GM12878 (cell line): ENCODE measurements at regions not wholly inside any gene's neighbourhood (a gene's known extent, or its start where the extent isn't known, plus 50 kb on each side); places are given as distances from the start of the nearest gene placed in this dataset.

Source experiments
- ATAC-seq: fragments of 200-7000 bp; cut with Tn5 transposase; 3 replicates; pipeline ENCODE4 v1.9.1; 2020; ENCODE audit warnings: mild to moderate bottlenecking, moderate library complexity
- BruUV-seq: library from RNA; stranded (reverse); fragments of 400-500 nt; replicated peaks from 2 replicates; lab custom pipeline; 2021; lab: Mats Ljungman, UMichigan
- CTCF ChIA-PET: fragments of 300-600 bp; sonication (Branson Sonifier 250); formaldehyde crosslinking; extraction: SDS; loops from one replicate; lab custom pipeline; 2021; ENCODE audit warnings: inconsistent platforms; lab: Yijun Ruan, JAX
- POLR2A ChIA-PET: fragments of 350-600 bp; formaldehyde crosslinking; extraction: SDS; loops from one replicate; lab custom pipeline; 2021; ENCODE audit warnings: inconsistent platforms; lab: Charles Lee
- RAD21 ChIA-PET: fragments of 300-600 bp; sonication (Branson Sonifier 250); formaldehyde crosslinking; loops from one replicate; lab custom pipeline; 2023; ENCODE audit warnings: antibody characterized with exemption; ENCODE audit not compliant: unreplicated experiment; lab: Charles Lee
- SMC1A ChIA-PET: fragments of 300-600 bp; sonication (Branson Sonifier 250); formaldehyde crosslinking; loops from one replicate; lab custom pipeline; 2023; ENCODE audit not compliant: unreplicated experiment, uncharacterized antibody; lab: Charles Lee
- DNase-seq: peaks from one replicate; pipeline ENCODE4 v3.0.0-alpha.2; 2011; ENCODE audit warnings: low read depth, low spot score
- FAIRE-seq: peaks from 3 replicates; lab custom pipeline; 2011; peaks lifted over from hg19 to GRCh38; lab: Jason Lieb, UNC
- H2AFZ ChIP-seq: 2 replicates; pipeline ENCODE4 v1.6.0; 2011; ENCODE audit warnings: low read depth, low read length, control low read depth; ENCODE audit not compliant: control insufficient read depth
- H3K27ac ChIP-seq: 2 replicates; pipeline ENCODE4 v1.5.1; 2011; ENCODE audit warnings: control low read depth; ENCODE audit not compliant: control insufficient read depth, insufficient read depth
- H3K27me3 ChIP-seq, 2 experiments: replicated peaks in 1 of 2; 2 replicates each; pipeline versions ENCODE4 v1.6.0 to v1.6.1; 2011; ENCODE audit warnings: low read length in 1 of 2; ENCODE audit not compliant: control insufficient read depth in 2 of 2, insufficient read depth in 2 of 2
- H3K36me3 ChIP-seq, 2 experiments: 2 replicates each; pipeline ENCODE4 v1.5.1; 2011; ENCODE audit warnings: low read length in 1 of 2; ENCODE audit not compliant: control insufficient read depth in 2 of 2, insufficient read depth in 2 of 2
- H3K4me1 ChIP-seq: 2 replicates; pipeline ENCODE4 v1.6.1; 2011; ENCODE audit warnings: mild to moderate bottlenecking, low read length, moderate library complexity, mixed read lengths; ENCODE audit not compliant: control insufficient read depth, insufficient read depth
- H3K4me2 ChIP-seq: 2 replicates; pipeline ENCODE4 v1.6.0; 2011; ENCODE audit warnings: control low read depth; ENCODE audit not compliant: control insufficient read depth, insufficient read depth
- H3K4me3 ChIP-seq: fragments of 200-600 bp; sonication (generic); 2 replicates; pipeline ENCODE4 v1.5.1; 2016
- H3K79me2 ChIP-seq: 2 replicates; pipeline ENCODE4 v1.6.0; 2011; ENCODE audit warnings: low read length; ENCODE audit not compliant: control insufficient read depth, insufficient read depth
- H3K9ac ChIP-seq: 2 replicates; pipeline ENCODE4 v1.8.0; 2011; ENCODE audit warnings: low read length, control low read depth, mixed read lengths; ENCODE audit not compliant: control insufficient read depth, insufficient read depth
- H3K9me3 ChIP-seq: replicated peaks from 3 replicates; pipeline ENCODE4 v1.5.1; 2011; ENCODE audit warnings: mild to moderate bottlenecking, low read length; ENCODE audit not compliant: control insufficient read depth, insufficient read depth
- H4K20me1 ChIP-seq: 2 replicates; pipeline ENCODE4 v1.6.0; 2011; ENCODE audit not compliant: control insufficient read depth, insufficient read depth
- ATF7 ChIP-seq: fragments of 450-650 bp; IDR thresholded peaks from 2 replicates; pipeline ENCODE4 v1.6.1; 2016; ENCODE audit warnings: low read depth, mild to moderate bottlenecking
- BRCA1 ChIP-seq: IDR thresholded peaks from 2 replicates; pipeline ENCODE4 v1.6.1; 2011; ENCODE audit warnings: low read depth, low read length, improper control_type of control experiment
- FOXK2 ChIP-seq: fragments of 450-650 bp; IDR thresholded peaks from 2 replicates; pipeline ENCODE4 v1.6.1; 2017; ENCODE audit warnings: mild to moderate bottlenecking, moderate library complexity
- HCFC1 ChIP-seq: fragments of 150-350 bp; IDR thresholded peaks from 2 replicates; pipeline ENCODE4 v1.6.1; 2014; ENCODE audit warnings: low read length
- HDAC2 ChIP-seq: fragments of 200-600 bp; sonication (generic); IDR thresholded peaks from 2 replicates; pipeline ENCODE4 v1.6.1; 2017
- IKZF2 ChIP-seq, 2 experiments: fragments of 450-650 bp; IDR thresholded peaks; 2 replicates each; pipeline ENCODE4 v1.6.1; 2017; ENCODE audit warnings: mild to moderate bottlenecking in 2 of 2, moderate library complexity in 2 of 2
- KDM1A ChIP-seq: fragments of 200-600 bp; sonication (generic); IDR thresholded peaks from 2 replicates; pipeline ENCODE4 v1.6.1; 2016; ENCODE audit warnings: borderline replicate concordance
- MEF2A ChIP-seq: IDR thresholded peaks from 2 replicates; pipeline ENCODE4 v1.6.1; 2011; ENCODE audit warnings: low read depth, mild to moderate bottlenecking, low read length, moderate library complexity; ENCODE audit not compliant: insufficient read depth
- MTA2 ChIP-seq: fragments of 450-650 bp; IDR thresholded peaks from 2 replicates; pipeline ENCODE4 v1.6.1; 2016; ENCODE audit warnings: low read depth, mild to moderate bottlenecking, moderate library complexity
- MTA3 ChIP-seq: IDR thresholded peaks from 2 replicates; pipeline ENCODE4 v1.6.1; 2012; ENCODE audit warnings: low read length, inconsistent platforms, borderline replicate concordance
- MYC ChIP-seq: IDR thresholded peaks from 2 replicates; pipeline ENCODE4 v1.6.1; 2011; ENCODE audit warnings: mild to moderate bottlenecking, low read length, moderate library complexity, inconsistent platforms; ENCODE audit not compliant: insufficient read depth, insufficient replicate concordance, insufficient read length, severe bottlenecking
- NBN ChIP-seq: fragments of 450-650 bp; IDR thresholded peaks from 2 replicates; pipeline ENCODE4 v1.6.1; 2016
- RCOR1 ChIP-seq: conservative IDR thresholded peaks from 2 replicates; pipeline ENCODE4 v1.6.1; 2012; ENCODE audit warnings: low read depth, low read length, improper control_type of control experiment
- STAT3 ChIP-seq: IDR thresholded peaks from 2 replicates; pipeline ENCODE4 v1.6.1; 2011; ENCODE audit warnings: low read depth, low read length, improper control_type of control experiment
- WGBS: methylation state at CpG from one replicate; pipeline ENCODE4 v1.1.6; 2016; ENCODE audit warnings: low lambda C conversion rate; ENCODE audit not compliant: insufficient replicate concordance, insufficient coverage; ENCODE audit errors: missing lambda C conversion rate; 5-methylcytosine and 5-hydroxymethylcytosine counted together
- in situ Hi-C: fragments of 300-500 bp; cut with MboI; formaldehyde crosslinking; loops from 9 replicates; pipeline ENCODE4 v1.14.3; 2018; ENCODE audit warnings: mixed read lengths
- intact Hi-C: fragments of 100-400 bp; cut with micrococcal nuclease; formaldehyde crosslinking; loops from one replicate; pipeline ENCODE4 v1.14.2; 2022; ENCODE audit not compliant: unreplicated experiment
- TF ChIP-seq, protein P1 (sequence below): fragments of 450-650 bp; IDR thresholded peaks from 2 replicates; pipeline ENCODE4 v1.6.1; 2016; ENCODE audit warnings: mild to moderate bottlenecking

DNA sequence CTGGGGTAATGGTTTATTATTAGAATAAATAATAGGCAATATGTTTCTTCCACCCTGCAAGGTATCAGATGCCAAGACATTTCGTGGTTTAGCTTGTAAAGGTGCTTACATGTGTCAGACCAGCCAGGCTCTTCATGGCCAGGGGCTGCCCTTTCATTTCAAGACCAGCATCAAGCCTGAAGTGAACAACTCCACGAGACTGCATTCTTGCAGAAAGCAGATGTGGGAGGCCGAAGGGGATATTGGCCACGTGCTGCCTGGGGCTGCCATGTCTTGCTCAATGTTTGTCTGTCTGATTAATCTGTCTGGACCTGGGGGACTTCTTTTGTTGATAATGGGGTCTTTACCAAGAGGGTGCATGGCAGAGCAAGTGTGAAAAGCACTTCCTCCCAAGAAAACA lies 294.2 kb upstream of the RBFOX1 start (continued):
- no peak for TF ChIP-seq MYC
- TF ChIP-seq MEF2A = no peak
- no peak for TF ChIP-seq KDM1A
- no peak for TF ChIP-seq HDAC2
- no peak for TF ChIP-seq FOXK2
- TF ChIP-seq BRCA1 = no peak
- no peak for TF ChIP-seq ATF7
- no peak for TF ChIP-seq HCFC1
- TF ChIP-seq MTA3 = no peak
- no peak for TF ChIP-seq MTA2
- TF ChIP-seq RCOR1 = no peak
- TF ChIP-seq IKZF2 (IDR thresholded peaks at IDR 0.05) = no peak
- TF ChIP-seq, protein P1, sequence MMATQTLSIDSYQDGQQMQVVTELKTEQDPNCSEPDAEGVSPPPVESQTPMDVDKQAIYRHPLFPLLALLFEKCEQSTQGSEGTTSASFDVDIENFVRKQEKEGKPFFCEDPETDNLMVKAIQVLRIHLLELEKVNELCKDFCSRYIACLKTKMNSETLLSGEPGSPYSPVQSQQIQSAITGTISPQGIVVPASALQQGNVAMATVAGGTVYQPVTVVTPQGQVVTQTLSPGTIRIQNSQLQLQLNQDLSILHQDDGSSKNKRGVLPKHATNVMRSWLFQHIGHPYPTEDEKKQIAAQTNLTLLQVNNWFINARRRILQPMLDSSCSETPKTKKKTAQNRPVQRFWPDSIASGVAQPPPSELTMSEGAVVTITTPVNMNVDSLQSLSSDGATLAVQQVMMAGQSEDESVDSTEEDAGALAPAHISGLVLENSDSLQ = no peak

DNA sequence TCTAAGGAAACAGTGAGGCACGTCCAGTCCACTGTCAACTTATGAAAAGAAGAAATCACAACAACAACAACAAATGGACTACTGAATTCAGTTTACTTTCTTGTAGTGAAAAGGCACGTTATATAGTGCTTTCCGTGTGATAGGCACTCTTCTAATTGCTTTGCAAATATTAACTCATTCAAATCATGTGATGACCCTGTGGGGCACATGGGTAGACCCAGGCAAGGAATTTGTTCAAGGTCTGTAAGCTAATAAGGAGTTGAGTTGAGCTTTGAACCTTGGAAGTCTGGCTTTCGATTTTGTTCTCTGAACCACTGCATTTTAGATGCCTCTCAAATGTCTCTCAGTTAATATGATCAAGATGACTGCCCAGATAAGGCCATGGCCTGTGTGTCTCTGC lies 295.1 kb upstream of the RBFOX1 start:
- POLR2A ChIA-PET = no interaction called here
- no peak for FAIRE-seq
- ATAC-seq = no peak
- no peak overlapping the region for H3K4me2 ChIP-seq
- H3K27ac ChIP-seq = no peak overlapping the region
- no peaks in the 10 kb centered on the region for H3K27me3 ChIP-seq
- in situ Hi-C loops = no loop called here
- SMC1A ChIA-PET = no interaction called here
- DNase-seq = no peak
- H3K9me3 ChIP-seq = no peaks in the 10 kb centered on the region; the same call in 2 of the 3 replicates
- H3K4me3 ChIP-seq = no peak overlapping the region
- no peak overlapping the region for H3K9ac ChIP-seq
- no peaks in the 10 kb centered on the region for H3K36me3 ChIP-seq
- RAD21 ChIA-PET = no interaction called here
- H3K4me1 ChIP-seq = no peaks in the 10 kb centered on the region
- H2AFZ ChIP-seq = no peak overlapping the region
- H3K79me2 ChIP-seq = no peaks in the 10 kb centered on the region
- no peaks in the 10 kb centered on the region for H4K20me1 ChIP-seq
- 4% methylated on average over 4 of the region's 4 CpGs for WGBS
- intact Hi-C loops = no loop called here
- CTCF ChIA-PET = no interaction called here
- TF ChIP-seq NBN (no peak), STAT3 (no peak)
- TF ChIP-seq, all 136 proteins: peak for 0
- no TSS peak for BruUV-seq
